SH-SY5Y (cell line): ENCODE measurements at regions not wholly inside any gene's neighbourhood (a gene's known extent, or its start where the extent isn't known, plus 50 kb on each side); places are given as distances from the start of the nearest gene placed in this dataset.

Source experiments
- GATA2 ChIP-seq: IDR thresholded peaks from 2 replicates; pipeline ENCODE4 v1.6.1; 2011; ENCODE audit warnings: mild to moderate bottlenecking, low read depth, low read length
- GATA3 ChIP-seq: IDR thresholded peaks from 2 replicates; pipeline ENCODE4 v1.6.1; 2011; ENCODE audit warnings: low read depth, mild to moderate bottlenecking, low read length, moderate library complexity

- TF ChIP-seq GATA3 (no peak), GATA2 (no peak)
Observed at GRCh38 chr18:69138088-69138487, 262.6 kb upstream of the DOK6 start.
